ENCODE measurements at regions not wholly inside any gene's neighbourhood (a gene's known extent, or its start where the extent isn't known, plus 50 kb on each side); places are given as distances from the start of the nearest gene placed in this dataset.

DNA sequence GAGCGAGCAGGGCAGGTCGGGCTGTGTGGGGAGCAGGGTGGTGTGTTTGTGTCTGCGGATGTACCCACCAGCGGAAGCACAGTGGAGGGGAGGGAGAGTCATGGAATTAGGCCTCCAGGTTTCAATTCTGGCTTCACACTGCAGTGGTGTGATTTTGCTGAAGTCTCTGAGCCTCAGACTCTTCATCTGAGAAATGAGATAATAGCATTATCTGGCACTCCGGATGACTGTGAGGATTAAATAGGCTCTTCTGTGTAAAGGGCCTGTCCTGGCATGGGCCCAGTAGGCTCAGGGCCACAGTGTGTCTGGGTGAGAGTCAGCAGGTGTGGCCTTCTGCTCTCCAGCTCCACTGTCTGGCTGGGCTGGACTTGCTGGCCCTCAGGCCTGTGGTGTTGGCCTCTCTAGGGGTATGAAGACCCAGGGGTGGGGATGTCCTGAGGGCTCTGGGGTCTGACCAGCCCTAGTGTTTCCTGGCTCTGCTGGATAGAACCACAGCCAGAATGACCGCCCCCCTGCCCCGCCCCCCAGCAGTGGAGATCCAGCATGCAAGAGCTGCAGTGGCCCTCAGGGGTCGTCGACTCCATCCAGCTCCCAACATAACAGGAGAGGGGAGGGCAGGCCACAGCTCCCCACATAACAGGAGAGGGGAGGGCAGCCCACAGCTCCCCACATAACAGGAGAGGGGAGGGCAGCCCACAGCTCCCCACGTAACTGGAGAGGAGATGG lies 178.6 kb downstream of the RPS24 start:
- H3K27me3 Mint-ChIP-seq (ENCODE audit: unreplicated experiment) = peaks cover 4% of the 10 kb centered on the region
- H3K9me3 Mint-ChIP-seq (ENCODE audit: unreplicated experiment) = peaks cover 3% of the 10 kb centered on the region
- no peak overlapping the region for H3K27ac Mint-ChIP-seq (ENCODE audit: unreplicated experiment)
- peaks cover 17% of the 10 kb centered on the region for H3K4me1 Mint-ChIP-seq (ENCODE audit: low read depth, unreplicated experiment)
- TF ChIP-seq, protein P1, sequence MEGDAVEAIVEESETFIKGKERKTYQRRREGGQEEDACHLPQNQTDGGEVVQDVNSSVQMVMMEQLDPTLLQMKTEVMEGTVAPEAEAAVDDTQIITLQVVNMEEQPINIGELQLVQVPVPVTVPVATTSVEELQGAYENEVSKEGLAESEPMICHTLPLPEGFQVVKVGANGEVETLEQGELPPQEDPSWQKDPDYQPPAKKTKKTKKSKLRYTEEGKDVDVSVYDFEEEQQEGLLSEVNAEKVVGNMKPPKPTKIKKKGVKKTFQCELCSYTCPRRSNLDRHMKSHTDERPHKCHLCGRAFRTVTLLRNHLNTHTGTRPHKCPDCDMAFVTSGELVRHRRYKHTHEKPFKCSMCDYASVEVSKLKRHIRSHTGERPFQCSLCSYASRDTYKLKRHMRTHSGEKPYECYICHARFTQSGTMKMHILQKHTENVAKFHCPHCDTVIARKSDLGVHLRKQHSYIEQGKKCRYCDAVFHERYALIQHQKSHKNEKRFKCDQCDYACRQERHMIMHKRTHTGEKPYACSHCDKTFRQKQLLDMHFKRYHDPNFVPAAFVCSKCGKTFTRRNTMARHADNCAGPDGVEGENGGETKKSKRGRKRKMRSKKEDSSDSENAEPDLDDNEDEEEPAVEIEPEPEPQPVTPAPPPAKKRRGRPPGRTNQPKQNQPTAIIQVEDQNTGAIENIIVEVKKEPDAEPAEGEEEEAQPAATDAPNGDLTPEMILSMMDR (IDR thresholded peaks at IDR 0.05; ENCODE audit: partially characterized antibody, unreplicated experiment) = no peak
- DNase-seq = no peak
- H3K4me3 Mint-ChIP-seq (ENCODE audit: unreplicated experiment) = no peak overlapping the region
- H3K36me3 Mint-ChIP-seq (ENCODE audit: unreplicated experiment) = no peaks in the 10 kb centered on the region

- H3K4me1 Mint-ChIP-seq (ENCODE audit: low read depth, unreplicated experiment) = peaks cover 18% of the 10 kb centered on the region
- no peak for DNase-seq
- H3K4me3 Mint-ChIP-seq (ENCODE audit: unreplicated experiment) = no peak overlapping the region
- TF ChIP-seq, protein P1 (IDR thresholded peaks at IDR 0.05; ENCODE audit: partially characterized antibody, unreplicated experiment) = no peak
- H3K9me3 Mint-ChIP-seq (ENCODE audit: unreplicated experiment) = peaks cover 3% of the 10 kb centered on the region
- H3K27ac Mint-ChIP-seq (ENCODE audit: unreplicated experiment) = no peak overlapping the region
- peaks cover 5% of the 10 kb centered on the region for H3K27me3 Mint-ChIP-seq (ENCODE audit: unreplicated experiment)
- H3K36me3 Mint-ChIP-seq (ENCODE audit: unreplicated experiment) = no peaks in the 10 kb centered on the region
Measured at GRCh38 chr10:78212786-78213175, 179.1 kb downstream of the RPS24 start.

- TF ChIP-seq, protein P1 (IDR thresholded peaks at IDR 0.05; ENCODE audit: partially characterized antibody, unreplicated experiment) = no peak
- DNase-seq = no peak
- Mint-ChIP-seq H3K4me1 (ENCODE audit: low read depth, unreplicated experiment) (peaks cover 22% of the 10 kb centered on the region), H3K9me3 (ENCODE audit: unreplicated experiment) (peaks cover 11% of the 10 kb centered on the region), H3K36me3 (ENCODE audit: unreplicated experiment) (no peaks in the 10 kb centered on the region), H3K4me3 (ENCODE audit: unreplicated experiment) (no peak overlapping the region), H3K27ac (ENCODE audit: unreplicated experiment) (no peak overlapping the region), H3K27me3 (ENCODE audit: unreplicated experiment) (peaks cover 9% of the 10 kb centered on the region)
Measured at GRCh38 chr10:78214955-78215354, 181.3 kb downstream of the RPS24 start.

GRCh38 chr10:78215645-78216044 lies 182.0 kb downstream of the RPS24 start:
- no peak for DNase-seq
- Mint-ChIP-seq H3K27ac (ENCODE audit: unreplicated experiment) (no peak overlapping the region), H3K4me1 (ENCODE audit: low read depth, unreplicated experiment) (peaks cover 22% of the 10 kb centered on the region), H3K4me3 (ENCODE audit: unreplicated experiment) (no peak overlapping the region), H3K27me3 (ENCODE audit: unreplicated experiment) (peaks cover 9% of the 10 kb centered on the region), H3K36me3 (ENCODE audit: unreplicated experiment) (no peaks in the 10 kb centered on the region), H3K9me3 (ENCODE audit: unreplicated experiment) (peaks cover 11% of the 10 kb centered on the region)
- TF ChIP-seq, protein P1 (IDR thresholded peaks at IDR 0.05; ENCODE audit: partially characterized antibody, unreplicated experiment) = no peak

DNA sequence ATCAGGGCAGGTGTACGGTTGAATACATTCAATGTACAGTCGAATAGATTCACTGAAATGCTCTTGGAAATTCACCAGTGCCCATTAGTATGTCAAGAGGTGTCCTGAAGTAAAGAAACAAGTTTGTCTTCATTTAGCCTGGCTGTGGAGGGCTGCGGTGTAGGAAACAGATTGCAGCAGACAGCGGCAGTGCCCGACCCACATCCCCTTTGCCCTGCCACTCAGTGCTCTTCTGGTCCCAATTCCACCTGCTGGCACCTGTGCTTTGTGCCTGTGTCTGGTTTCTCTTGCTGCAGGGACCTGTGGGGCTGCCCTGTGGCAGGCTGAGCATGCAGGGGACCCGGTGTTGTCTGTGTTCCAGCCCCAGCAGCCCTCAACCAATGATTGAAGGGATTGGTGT lies 183.7 kb downstream of the RPS24 start:
- Mint-ChIP-seq H3K36me3 (ENCODE audit: unreplicated experiment) (no peaks in the 10 kb centered on the region), H3K27ac (ENCODE audit: unreplicated experiment) (no peak overlapping the region), H3K4me3 (ENCODE audit: unreplicated experiment) (no peak overlapping the region), H3K9me3 (ENCODE audit: unreplicated experiment) (peaks cover 8% of the 10 kb centered on the region), H3K27me3 (ENCODE audit: unreplicated experiment) (peaks cover 9% of the 10 kb centered on the region), H3K4me1 (ENCODE audit: low read depth, unreplicated experiment) (peaks cover 16% of the 10 kb centered on the region)
- DNase-seq = no peak
- TF ChIP-seq, protein P1 (IDR thresholded peaks at IDR 0.05; ENCODE audit: partially characterized antibody, unreplicated experiment) = no peak
